ENCODE measurements at regions not wholly inside any gene's neighbourhood (a gene's known extent, or its start where the extent isn't known, plus 50 kb on each side); places are given as distances from the start of the nearest gene placed in this dataset.

DNA sequence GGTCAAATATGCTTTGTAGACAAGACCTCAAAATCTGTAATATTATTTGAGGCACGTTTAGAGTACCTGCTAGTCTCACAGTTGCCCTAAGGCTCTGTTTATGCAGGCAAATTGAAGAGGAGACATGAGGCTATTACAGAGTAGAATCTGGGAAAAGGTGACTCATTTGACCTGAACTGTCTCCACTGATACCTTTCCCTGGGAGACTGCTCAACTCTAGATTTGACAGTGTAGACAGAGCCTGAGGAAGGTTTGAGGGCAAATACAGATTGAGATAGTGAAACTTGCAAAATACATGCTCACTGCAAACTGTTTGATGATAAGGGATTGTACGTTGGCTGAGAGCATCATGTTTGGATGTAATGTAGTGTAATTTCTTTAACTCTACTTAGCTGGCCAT is 1266.6 kb upstream of the CDH8 start:
- DNase-seq, result no peak

DNA sequence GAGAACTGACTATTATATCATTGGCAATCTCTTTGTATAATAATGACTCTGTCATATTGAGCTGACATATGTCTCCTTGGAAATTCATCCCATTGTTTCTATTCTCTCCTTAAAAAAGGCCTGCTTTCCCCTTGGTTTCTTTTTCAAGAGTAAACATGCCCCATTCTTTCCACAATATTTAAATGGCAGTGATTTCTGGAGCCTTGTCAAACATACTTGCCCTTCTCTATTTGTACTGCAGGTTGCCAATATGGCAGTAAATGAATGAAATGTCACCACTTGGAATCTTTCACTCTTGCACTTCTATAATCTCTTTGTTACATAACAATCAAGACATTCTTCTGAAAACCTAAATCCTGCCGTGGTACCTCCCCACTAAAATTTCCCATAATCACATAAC is 1265.1 kb upstream of the CDH8 start:
- no peak for DNase-seq

DNA sequence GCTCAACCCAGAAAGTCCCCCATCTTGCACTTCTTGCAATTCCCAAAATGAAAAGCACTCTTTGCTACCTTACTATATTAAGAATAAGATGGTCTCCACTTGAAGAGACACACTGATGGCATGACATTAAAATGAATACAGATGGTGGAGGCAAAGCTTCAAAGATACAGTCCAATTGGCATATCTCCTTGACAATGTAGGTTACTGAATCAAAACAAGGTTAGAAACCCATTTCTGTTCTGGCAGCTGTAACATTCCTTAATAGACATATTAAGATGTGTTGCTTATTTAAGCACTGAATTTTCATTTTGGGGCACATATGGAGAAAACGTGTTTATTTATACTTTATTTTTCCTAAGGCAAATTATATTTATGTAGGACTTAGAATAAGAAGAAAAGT is 1262.8 kb upstream of the CDH8 start:
- no peak for DNase-seq

DNA sequence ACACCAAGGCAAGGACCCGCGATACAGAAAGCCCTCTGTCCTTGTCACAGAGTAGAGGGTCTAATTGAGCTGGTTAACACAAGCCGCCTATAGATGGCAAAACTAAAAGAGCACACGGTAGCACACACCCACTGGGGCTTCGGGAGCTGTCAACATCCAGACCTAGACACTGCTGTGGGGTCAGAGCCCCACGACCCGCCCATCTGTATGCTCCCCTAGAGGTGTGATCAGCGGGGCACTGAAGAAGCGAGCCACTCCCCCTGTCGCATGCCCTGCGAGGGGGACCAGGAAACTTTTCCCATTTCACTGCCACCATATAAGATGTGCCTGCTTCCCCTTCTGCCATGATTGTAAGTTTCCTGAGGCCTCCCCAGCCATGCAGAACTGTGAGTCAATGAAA is 1255.8 kb upstream of the CDH8 start:
- DNase-seq, result no peak

DNA sequence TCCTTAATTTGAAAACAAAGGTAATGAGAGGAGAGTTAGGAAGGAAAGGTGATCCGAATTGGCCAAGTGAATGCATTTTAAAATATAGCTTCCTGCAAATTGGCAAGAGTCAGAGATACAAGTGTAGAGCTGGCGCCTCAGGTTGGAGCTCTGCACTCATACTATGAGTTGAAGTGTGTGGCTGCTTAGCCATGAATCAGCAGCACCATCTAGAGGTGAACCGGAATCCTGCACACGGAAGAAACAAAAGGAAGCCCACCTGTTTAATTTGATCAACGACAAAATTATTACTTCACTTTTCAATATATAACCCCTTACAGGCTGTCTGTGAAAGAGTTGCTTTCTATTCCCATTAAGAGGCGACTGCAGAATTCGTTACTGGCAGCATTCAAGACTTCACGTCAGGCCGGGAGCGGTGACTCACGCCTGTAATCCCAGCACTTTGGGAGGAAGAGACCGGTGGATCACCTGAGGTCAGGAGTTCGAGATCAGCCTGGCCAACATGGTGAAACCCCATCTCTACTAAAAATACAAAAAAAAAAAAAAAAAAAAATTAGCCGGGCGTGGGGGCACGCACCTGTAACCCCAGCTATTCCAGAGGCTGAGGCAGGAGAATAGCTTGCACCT is 1253.7 kb upstream of the CDH8 start:
- DNase-seq, result peak; percentile 9 to 33 (median 28)

DNA sequence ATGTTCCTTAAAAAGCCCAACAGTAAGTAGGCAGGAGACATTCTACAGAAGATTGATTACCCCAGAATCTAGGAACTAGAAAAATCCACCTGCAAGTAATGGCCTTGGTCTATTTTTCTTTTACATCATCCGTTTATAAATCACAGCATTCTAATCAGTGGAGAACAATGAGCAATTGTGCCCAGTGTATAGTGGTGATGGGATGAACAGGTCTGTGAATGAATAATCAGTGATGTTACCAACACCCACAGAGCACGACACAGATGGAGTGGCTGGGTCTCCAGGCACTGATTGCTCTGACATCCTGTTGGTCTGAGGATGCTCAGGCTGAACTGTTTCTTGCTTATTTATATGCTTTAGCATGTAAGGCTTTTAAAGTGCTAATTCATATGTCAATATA is 1251.2 kb upstream of the CDH8 start:
- DNase-seq, result no peak

DNA sequence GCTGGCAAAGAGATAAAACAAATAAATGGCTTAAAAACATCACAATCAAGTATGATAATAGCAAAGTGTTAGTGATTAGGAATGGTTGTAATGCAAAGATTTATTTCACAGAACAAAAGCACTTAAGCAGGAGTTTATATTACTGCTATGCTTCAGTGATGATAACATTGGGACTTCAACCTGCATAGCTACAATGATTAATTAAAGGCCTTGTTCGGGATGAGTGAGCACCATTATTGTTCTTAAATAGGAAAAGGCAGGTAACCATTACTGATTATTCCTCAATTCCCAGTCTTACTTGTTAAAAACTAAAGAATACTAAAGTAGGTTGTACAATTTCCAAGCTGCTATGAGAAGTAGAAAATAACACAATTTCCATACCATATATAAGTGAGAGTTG is 1247.5 kb upstream of the CDH8 start:
- no peak for DNase-seq

DNA sequence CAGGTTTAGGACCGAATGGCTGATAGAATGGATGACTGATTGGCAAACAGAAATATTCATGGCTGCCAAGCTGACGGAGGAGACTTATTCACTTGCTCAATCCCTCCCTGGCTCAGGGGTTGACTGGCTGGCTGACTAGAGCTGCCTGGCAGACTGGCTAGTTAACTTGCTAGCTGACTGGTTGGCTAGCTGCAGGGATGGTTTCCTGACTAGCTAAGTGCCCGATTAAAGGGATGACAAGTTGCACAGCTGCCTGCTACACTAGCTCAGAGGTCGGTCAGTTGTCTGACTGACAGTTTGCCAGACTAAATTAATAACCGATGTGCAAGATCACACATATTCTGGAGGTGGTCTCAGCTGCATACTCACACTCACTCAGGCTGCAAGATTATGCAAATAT is 1208.4 kb upstream of the CDH8 start:
- DNase-seq, result no peak

DNA sequence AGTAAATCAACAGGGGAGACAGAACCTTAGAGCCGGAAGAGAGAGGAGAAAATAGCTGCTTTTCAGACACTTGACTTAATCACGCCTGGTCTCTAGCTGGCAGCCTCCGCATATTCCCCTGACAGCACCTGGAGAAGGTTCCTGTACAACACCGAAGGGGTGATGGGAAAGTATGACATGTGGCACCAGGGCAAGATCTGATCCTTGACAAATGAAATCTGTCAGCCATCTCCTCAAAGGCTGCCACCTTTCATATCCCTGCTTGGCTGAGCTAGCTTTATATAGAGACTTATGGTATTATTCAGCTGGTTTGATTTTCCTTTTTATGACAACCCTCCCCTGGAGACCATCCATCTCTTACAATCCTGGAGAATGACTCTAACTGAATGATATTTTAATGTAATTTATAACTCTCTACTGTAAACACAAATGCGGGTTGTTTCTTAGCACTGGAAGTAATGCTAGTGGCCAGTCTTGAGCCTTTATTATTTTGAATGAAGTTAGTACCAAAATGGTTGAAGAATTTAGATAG is 1205.3 kb upstream of the CDH8 start:
- no peak for DNase-seq

DNA sequence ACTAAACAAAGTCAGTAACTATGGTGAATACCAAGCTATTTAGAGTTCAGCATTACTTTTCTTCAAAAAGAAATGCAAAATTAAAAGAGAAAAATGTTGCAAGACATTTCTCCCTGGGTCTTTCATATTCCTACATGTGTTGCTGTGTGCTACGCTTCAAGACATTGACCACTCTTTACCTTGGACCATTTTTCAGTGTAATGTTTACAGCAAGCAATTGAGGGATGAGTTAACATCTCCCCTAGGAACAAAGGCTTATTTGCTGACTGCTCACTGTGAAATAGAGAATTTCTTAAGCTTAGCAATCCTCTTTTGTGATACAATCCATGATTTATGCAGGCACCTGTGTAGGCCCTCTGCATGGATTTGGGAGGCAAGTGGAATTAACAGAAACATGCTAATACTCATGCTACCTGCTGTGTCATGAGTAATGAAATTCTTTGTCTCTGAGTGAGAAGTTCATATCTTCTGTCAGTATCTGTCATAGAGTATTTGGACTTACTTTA is 1202.9 kb upstream of the CDH8 start:
- DNase-seq, result no peak

DNA sequence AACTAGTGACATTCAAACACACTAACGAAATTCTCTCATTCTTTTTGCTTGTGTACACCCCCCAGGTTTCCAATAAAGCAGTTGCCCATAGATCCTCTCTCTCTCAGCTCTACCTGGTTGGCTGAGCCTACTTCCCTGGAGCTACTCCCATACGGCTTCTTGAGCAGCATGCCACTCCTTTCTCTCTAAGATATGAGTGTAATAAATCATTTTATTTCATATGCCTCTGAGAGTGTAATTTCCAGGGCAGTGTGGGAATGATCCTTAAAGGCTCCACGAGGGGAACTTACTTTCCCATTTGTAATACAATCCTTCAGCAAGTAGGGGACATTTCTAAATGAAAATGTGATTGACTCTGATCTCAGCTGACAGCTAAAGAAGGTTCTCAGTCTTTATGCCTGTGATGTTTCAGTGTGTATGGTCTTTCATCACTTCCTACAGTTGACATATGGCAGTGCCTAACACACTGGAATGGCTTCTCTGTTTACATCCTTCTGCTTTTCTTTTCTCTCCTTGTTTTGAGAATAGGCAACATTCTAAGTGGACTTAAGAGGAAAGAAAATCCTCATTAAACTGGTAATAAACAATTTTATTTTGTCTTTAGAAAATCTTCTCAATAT is 1194.3 kb upstream of the CDH8 start:
- DNase-seq, result no peak

DNA sequence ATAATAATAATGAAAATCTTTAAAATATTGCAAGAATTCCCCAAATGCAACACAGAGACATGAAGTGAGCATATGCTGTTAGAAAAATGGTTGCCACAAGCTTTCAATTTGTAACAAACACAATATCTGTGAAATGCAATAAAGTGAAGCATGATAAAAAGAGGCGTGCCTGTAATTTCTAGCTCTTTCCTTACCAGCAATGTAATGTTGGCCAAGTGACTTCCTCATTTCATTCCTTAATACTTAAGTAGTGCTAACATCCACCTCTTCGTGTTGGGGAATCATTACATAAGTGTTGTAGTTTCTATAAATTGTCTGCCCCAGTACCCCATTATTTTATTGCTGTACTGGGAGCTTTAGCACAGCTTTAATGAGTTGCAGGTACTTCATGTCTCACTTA is 1192.0 kb upstream of the CDH8 start:
- DNase-seq, result no peak

DNA sequence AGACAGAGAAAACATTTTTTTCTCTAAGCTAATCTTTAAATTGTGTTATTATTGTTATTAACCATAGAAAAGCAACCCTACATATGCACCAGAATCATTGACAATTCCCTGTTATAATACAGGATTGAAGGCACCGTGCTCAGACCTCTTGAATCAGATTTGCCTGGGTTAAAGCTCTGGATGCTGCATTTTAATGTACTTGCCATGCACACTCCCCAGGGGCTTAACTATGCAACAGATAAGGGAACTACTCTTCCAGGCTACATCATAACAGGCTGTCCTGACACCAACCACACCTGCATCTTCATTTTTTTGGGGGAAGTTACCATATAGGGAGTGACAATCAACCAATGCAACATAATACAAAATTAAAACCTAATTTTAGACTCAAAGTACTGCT is 1187.6 kb upstream of the CDH8 start:
- DNase-seq, result no peak

DNA sequence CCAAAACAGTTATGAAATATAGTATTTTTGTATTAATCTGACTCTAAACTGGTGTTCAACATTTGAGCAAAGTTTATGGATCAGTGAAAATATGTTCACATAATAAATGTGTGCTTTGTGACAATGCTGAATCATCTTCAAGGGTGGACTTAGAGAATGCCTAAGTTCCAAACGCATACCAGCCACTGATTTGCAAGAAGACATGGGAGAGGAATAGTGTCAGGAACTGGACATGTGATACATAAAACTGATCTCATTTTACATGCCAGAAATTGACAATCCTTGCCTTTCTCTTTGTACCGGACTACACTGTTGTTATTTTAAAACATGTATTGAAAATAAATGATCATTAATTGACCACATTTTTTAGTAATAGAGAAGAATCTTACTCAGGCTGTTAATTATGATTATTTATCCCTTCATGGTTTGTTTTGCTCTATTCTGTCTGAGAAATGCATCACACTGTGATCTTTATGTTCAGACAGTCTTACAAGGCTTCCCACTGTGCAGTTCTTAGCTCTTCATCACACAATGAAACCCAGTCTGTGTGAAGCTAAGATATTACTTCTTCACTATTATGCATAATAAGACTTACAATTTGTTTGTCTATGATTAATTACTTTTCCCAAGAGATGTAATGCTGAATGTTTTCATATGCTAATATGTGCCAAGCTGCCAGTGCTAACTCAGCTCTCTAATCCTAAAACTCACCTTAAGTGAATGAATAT is 1180.6 kb upstream of the CDH8 start:
- DNase-seq, result no peak

DNA sequence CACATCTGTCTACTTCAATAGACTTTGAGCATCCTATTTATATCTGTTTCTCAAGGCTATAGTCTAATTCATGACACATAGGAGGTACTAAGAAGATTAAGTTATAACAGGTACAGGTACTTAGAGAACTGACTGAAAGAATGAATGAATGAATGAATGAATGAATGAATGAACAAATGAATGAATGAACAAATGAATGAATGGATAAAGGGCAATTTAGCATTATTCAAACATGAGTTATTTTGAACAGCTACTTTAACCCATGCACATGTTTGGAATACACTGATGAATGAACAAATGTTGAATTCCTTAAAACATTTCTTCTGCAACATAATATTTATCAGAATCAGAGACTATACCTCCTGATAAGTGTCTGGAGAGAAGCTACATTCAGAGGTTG is 1165.6 kb upstream of the CDH8 start:
- DNase-seq, result no peak

DNA sequence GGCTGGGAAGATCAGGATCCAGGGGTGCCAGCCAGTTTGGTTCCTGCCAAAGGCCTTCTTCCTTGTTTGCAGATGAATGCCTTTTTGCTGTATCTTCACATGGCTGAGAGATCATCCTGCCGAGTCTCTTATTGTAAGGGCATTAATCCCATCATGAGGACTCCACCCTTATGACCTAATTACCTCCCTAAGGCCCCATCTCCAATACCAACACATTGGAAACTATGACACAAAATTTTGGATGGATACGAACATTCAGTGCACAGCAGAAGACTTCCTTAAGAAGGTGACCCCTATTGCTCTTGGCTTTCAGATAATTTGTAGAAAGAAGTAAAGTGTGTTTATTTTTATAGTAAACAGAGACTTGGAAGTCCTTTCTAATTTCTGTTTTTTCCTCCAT is 1164.7 kb upstream of the CDH8 start:
- DNase-seq, result no peak

DNA sequence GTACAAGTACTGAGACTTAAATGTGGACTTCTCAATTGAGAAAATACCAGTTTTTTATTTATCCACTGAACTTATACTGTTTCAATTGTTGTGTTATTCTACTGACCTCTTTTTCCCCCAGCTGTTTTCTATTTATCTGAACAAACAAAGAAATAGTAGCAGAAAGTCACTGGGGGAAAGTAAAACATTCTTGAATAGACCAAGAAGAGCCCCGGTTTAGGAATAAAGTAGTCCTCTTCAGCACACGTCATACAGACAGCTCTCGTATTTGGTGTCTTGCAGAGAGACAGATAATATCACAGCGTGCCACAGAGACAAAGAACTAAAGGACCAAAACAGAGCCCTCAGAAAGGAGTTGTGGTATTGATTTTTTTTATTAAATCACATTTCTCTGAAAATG is 1159.1 kb upstream of the CDH8 start:
- DNase-seq, result no peak

DNA sequence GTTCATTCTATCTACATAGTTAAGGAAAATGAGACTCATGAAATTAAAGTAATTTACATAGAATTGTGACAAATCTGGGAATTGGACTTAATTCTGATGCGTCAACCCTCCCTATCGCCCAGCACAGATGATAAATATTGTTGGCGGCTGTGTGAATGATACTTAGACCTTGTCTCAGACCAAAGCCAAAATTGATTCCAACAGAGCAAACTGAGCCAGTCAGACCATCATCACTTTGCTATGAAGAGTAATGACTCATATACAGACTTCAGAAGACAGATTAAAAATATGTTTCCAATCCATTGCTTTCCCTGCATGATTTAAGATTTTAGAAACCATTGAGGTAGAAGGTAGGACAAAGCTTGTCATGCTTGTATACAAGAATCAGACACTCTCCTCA is 1156.7 kb upstream of the CDH8 start:
- DNase-seq, result no peak

DNA sequence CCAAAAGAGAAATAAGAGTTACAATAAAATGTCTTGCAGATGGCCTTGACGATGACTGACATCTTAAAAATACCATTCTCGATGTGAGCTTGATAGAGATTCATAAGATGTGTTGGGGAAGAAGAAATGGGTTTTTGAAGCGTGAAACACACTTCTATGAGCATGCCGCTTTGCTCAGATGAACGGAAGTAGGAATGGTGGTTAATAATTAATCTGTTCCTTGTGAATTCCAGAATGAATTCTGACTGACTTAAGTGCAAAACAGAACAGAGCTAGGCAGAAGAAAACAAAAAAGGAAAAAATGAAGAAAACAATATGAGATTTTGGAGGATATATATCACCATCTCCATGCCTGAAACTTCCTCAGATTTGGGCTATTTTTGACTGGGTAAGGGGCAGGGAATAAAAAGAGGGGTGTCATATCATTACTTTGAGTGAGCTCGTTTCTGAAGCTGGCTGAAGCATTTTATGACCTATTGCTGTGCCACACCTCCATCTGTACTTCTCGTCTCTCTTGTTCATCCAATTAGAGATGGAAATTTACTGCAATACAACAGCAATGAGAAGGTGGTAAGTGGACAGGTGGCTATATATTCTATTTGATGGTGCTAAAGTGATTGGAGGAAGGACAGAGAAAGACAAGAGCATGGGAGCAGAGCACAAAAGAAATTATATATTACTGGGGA is 1152.0 kb upstream of the CDH8 start:
- no peak for DNase-seq

DNA sequence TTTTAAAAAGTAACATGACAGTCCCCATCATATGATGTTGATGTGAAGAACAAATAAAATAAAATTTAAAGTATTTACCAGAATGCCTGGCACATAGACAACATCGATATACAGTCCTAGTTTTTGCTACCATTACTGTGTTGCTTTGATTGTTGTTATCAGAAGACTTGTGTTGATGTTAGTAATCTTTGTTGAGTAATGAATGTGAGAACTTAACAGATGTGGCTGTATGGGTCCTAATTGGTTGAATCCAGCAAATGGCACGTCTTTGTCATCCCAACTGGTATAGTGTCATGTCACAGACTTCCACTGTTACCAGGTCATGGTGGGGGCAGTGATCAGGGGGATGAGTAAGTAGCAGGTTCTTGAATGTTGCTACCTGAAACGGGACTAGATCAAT is 1151.4 kb upstream of the CDH8 start:
- no peak for DNase-seq

DNA sequence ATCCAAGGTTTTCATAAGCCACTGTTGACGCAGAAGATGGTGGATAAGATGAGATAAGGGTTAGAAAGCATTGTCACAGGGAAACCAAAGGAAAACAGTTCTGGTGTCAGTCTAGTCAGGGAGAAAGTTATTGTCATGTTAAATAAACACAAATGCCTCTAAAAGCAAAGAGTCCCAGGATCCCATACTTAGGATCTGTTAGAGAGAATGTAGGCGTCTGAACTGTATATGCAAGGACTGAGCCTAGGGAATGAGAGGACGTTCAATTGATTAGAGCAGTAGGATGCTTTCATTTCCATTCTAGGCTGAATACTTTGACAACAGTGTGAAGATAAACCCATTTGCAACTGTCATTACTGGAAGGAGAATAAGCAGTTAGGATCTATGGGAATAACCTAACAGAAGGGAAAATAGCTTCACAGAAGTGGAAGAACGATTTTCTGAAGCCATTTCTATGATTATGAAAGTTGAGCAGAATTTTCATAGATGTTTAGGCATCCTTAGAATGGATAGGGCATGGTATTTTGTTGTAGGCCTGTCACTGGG is 1149.1 kb upstream of the CDH8 start:
- DNase-seq, result no peak

DNA sequence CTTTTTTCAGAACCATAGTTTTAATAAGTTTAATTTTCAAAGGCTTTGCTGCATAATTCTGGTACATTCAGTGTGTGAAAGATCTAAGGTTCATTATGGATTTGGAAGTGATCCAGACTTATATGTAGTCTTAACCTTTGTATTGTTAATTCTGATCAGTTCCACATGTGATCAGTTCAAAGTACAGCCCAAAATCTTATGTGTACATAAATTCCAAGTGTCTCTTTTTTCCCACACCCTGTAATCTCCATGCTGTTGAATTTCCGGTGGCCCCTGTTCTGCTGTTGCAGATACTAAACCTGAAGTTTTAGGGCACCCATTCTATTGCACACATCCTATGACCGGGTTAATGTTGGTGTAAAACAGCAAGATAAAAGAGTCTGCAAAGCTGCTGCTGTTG is 1147.5 kb upstream of the CDH8 start:
- DNase-seq, result no peak

DNA sequence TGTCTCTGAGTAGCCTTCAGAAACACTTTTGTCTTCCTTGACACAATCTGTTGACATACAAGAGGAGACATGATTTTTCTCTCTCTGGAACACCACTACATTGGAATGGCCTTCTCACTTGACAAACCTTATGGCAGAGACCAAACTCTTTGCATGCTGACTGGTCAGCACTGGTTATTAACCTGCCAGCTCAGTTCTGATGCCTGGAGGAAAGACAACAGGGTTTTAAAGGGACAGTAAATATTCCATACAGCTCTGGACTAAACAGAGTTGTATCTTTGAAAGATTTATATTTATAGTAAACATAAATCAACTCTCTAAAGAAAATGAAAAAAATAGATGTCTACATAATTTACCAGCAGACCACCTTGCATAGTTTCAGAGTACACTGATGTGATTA is 1139.1 kb upstream of the CDH8 start:
- no peak for DNase-seq

Measured in suppressor macrophage treated with lipopolysaccharide for 1 hour (primary cell).